Activated CD4-positive, alpha-beta memory T cell treated with anti-CD3 and anti-CD28 coated beads for 36 hours (primary cell): ENCODE measurements at regions not wholly inside any gene's neighbourhood (a gene's known extent, or its start where the extent isn't known, plus 50 kb on each side); places are given as distances from the start of the nearest gene placed in this dataset.

Experiments used
- CTCF ChIA-PET: fragments of 350-600 bp; sonication (Branson Sonifier 250); formaldehyde crosslinking; loops from one replicate; lab custom pipeline; 2021; ENCODE audit warnings: antibody characterized with exemption, inconsistent platforms; lab: Charles Lee
- POLR2A ChIA-PET: fragments of 350-600 bp; sonication (Branson Sonifier 250); formaldehyde crosslinking; loops from one replicate; lab custom pipeline; 2021; ENCODE audit warnings: antibody characterized with exemption; lab: Charles Lee
- DNase-seq: peaks from one replicate; pipeline ENCODE4 v3.0.0-alpha.2; 2020
- H3K27ac Mint-ChIP-seq: one replicate; pipeline ENCODE4 v1.8.0; 2021; ENCODE audit warnings: mixed read lengths
- H3K27me3 Mint-ChIP-seq: one replicate; pipeline ENCODE4 v1.8.0; 2021; ENCODE audit warnings: mixed read lengths
- H3K36me3 Mint-ChIP-seq: one replicate; pipeline ENCODE4 v1.8.0; 2021; ENCODE audit warnings: mixed read lengths
- H3K4me1 Mint-ChIP-seq: one replicate; pipeline ENCODE4 v1.8.0; 2021; ENCODE audit warnings: low read depth, mixed read lengths
- H3K4me3 Mint-ChIP-seq: one replicate; pipeline ENCODE4 v1.8.0; 2021; ENCODE audit warnings: mild to moderate bottlenecking, mixed read lengths
- H3K9me3 Mint-ChIP-seq: one replicate; pipeline ENCODE4 v1.8.0; 2021; ENCODE audit warnings: mixed read lengths
- intact Hi-C: fragments of 100-400 bp; cut with micrococcal nuclease; formaldehyde crosslinking; loops from one replicate; pipeline ENCODE4 v1.15.1; 2023

DNA sequence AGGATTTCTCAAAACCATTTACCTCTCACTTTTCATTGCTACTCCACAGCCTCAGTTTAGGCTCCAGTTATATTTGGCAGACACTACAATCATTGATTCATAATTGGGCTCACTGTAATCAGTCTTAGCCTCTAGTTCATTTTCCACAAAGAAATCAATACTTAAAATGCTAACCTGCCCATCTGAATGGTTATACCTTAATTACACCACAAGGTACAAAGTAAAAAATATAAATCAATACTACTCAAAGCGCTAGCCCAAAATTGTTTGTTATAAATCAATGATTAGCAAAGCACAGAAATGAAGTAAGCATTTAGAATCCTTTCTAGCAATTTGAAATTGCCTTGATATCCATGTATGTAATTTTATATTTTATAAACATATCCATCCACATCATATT lies 222.6 kb upstream of the NDST3 start:
- CTCF ChIA-PET, result no interaction called here
- intact Hi-C loops, result no loop called here
- Mint-ChIP-seq H3K27ac (no peak overlapping the region), H3K4me1 (no peaks in the 10 kb centered on the region), H3K36me3 (no peaks in the 10 kb centered on the region), H3K4me3 (no peak overlapping the region), H3K27me3 (no peaks in the 10 kb centered on the region), H3K9me3 (no peaks in the 10 kb centered on the region)
- DNase-seq, result no peak
- POLR2A ChIA-PET, result no interaction called here

DNA sequence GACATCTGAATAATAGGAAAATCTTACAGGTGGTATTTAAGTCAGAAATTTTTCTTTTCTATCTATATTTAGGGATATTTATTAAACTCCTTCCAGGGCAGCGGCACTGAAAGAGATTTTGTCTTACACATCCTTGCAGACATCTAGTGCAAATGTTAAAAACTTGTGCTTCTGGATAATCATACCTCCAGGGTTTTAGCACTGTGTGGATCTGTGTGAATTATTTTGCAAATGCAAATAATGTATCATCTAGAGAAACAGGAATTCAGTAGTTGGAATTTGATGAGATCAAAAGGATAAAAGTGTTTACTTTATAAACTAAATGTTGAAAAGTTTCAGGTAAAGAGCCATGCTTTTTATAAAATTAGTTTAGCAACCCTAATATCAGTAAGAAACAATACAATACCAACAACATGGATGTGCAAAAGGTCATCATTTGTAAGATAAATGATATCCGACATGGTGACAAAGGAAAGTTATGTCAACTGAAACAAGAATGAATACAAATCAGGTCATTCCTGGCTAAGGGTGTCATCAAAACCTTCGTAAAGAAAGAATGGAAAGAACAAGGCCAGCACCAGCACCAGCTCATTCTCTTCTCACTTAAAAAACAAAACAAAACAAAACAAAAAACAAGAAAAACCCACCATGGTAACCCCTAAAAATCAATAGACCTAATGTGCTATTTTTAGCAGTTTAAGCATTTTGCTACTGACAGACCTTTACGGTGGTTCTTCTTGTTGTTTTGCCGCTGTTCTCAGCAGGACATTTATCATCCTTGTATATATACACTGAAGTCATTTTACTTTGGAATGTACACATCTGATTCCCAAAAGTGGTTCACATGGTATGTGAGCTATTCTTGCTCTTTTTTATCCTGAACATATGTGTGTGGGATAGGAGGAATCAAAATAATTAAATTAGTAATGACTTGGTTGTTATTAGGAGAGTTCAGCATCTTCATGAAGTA lies 219.7 kb upstream of the NDST3 start:
- ChIA-PET POLR2A (no interaction called here), CTCF (no interaction called here)
- intact Hi-C loops, result no loop called here
- Mint-ChIP-seq H3K27ac (no peak overlapping the region), H3K36me3 (no peaks in the 10 kb centered on the region), H3K4me3 (no peak overlapping the region), H3K27me3 (no peaks in the 10 kb centered on the region), H3K4me1 (no peaks in the 10 kb centered on the region), H3K9me3 (no peaks in the 10 kb centered on the region)
- no peak for DNase-seq

GRCh38 chr4:117817301-117817700 lies 217.0 kb upstream of the NDST3 start:
- H3K4me1 Mint-ChIP-seq, result no peaks in the 10 kb centered on the region
- H3K36me3 Mint-ChIP-seq, result no peaks in the 10 kb centered on the region
- no peak overlapping the region for H3K27ac Mint-ChIP-seq
- intact Hi-C loops, result no loop called here
- no peaks in the 10 kb centered on the region for H3K9me3 Mint-ChIP-seq
- DNase-seq, result no peak
- no peak overlapping the region for H3K4me3 Mint-ChIP-seq
- H3K27me3 Mint-ChIP-seq, result no peaks in the 10 kb centered on the region
- CTCF ChIA-PET, result no interaction called here
- POLR2A ChIA-PET, result no interaction called here

GRCh38 chr4:117821834-117822233 lies 212.5 kb upstream of the NDST3 start:
- CTCF ChIA-PET, result no interaction called here
- Mint-ChIP-seq H3K9me3 (no peaks in the 10 kb centered on the region), H3K27ac (no peak overlapping the region), H3K4me3 (no peak overlapping the region), H3K36me3 (no peaks in the 10 kb centered on the region), H3K27me3 (no peaks in the 10 kb centered on the region), H3K4me1 (no peaks in the 10 kb centered on the region)
- intact Hi-C loops, result no loop called here
- DNase-seq, result no peak
- POLR2A ChIA-PET, result no interaction called here

DNA sequence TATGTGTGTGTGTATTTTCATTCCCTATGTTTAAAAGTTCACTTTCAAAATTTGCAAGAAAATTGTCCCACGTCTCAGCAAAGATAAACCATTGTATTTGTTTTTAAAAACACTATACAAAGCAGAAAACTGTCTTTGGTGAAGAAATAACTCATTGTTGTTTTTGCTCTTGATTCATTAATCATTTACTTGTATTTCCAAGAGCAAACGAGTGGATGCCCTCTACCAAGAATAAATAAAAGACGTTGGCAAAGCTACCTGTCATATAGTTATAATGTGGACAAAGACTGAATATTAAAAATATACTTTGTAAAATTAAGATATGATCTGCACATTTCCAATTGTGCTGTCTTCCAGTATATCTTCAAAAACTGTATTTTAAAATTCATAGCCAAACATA lies 210.9 kb upstream of the NDST3 start:
- H3K27me3 Mint-ChIP-seq, result no peaks in the 10 kb centered on the region
- H3K9me3 Mint-ChIP-seq, result no peaks in the 10 kb centered on the region
- intact Hi-C loops, result no loop called here
- H3K4me1 Mint-ChIP-seq, result no peaks in the 10 kb centered on the region
- CTCF ChIA-PET, result no interaction called here
- H3K36me3 Mint-ChIP-seq, result no peaks in the 10 kb centered on the region
- H3K27ac Mint-ChIP-seq, result no peak overlapping the region
- POLR2A ChIA-PET, result no interaction called here
- no peak for DNase-seq
- H3K4me3 Mint-ChIP-seq, result no peak overlapping the region

- Mint-ChIP-seq H3K4me1 (no peaks in the 10 kb centered on the region), H3K9me3 (no peaks in the 10 kb centered on the region), H3K36me3 (no peaks in the 10 kb centered on the region), H3K4me3 (no peak overlapping the region), H3K27me3 (no peaks in the 10 kb centered on the region), H3K27ac (no peak overlapping the region)
- ChIA-PET CTCF (no interaction called here), POLR2A (no interaction called here)
- no peak for DNase-seq
- intact Hi-C loops, result no loop called here
Observed at GRCh38 chr4:117825600-117825999, 208.7 kb upstream of the NDST3 start.

- Mint-ChIP-seq H3K4me1 (no peaks in the 10 kb centered on the region), H3K27ac (no peak overlapping the region), H3K4me3 (no peak overlapping the region), H3K36me3 (no peaks in the 10 kb centered on the region), H3K27me3 (no peaks in the 10 kb centered on the region), H3K9me3 (peaks cover 2% of the 10 kb centered on the region)
- POLR2A ChIA-PET, result no interaction called here
- CTCF ChIA-PET, result no interaction called here
- no peak for DNase-seq
- intact Hi-C loops, result no loop called here
Observed at GRCh38 chr4:117831060-117831683, 203.1 kb upstream of the NDST3 start.

DNA sequence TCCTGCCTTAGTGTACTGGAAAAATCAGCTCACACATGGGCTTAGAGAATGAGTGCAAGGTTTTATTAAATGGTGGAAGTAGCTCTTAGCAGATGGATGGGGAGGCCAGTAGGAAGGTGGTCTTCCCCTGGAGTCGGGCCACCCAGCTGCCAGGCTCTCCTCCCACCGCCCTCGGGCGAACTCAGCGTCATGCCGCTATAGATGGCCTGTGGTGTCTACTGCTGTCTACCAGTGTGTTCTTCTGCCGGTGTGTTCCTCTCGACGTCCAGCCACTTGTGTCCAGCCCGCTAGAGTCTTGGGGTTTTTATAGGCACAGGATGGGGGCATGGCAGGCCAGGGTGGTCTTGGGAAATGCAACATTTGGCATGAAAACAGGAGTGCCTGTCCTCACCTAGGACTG lies 198.7 kb upstream of the NDST3 start:
- Mint-ChIP-seq H3K27ac (no peak overlapping the region), H3K9me3 (peaks cover 2% of the 10 kb centered on the region), H3K36me3 (no peaks in the 10 kb centered on the region), H3K27me3 (no peaks in the 10 kb centered on the region), H3K4me3 (no peak overlapping the region), H3K4me1 (no peaks in the 10 kb centered on the region)
- DNase-seq, result no peak
- intact Hi-C loops, result no loop called here
- POLR2A ChIA-PET, result no interaction called here
- CTCF ChIA-PET, result no interaction called here

- intact Hi-C loops, result no loop called here
- CTCF ChIA-PET, result no interaction called here
Observed at GRCh38 chr4:117844594-117844993, 189.7 kb upstream of the NDST3 start.

DNA sequence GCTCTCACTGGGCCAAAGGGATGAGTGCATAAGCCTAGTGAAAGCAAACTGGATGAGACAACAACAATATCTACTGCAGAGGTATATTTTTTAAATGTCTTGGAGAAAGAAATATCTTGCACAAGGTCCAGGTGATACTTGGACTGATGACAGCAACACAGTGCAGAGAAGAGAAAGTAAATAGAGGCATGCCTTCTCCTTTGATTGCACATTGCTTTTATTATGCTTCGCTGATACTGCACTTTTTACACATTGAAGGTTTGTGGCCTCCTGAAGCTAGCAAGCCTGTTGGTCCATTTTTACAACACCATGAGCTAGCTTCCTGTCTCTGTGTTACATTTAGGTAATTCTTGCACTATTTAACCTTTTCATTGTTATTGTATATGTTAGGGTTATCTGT lies 189.0 kb upstream of the NDST3 start:
- CTCF ChIA-PET, result no interaction called here
- no peak overlapping the region for H3K4me3 Mint-ChIP-seq
- intact Hi-C loops, result no loop called here

More at GRCh38 chr4:117844594-117844993, 189.7 kb upstream of the NDST3 start:
- no peaks in the 10 kb centered on the region for H3K36me3 Mint-ChIP-seq
- DNase-seq, result no peak
- H3K9me3 Mint-ChIP-seq, result peaks cover 9% of the 10 kb centered on the region
- H3K27ac Mint-ChIP-seq, result no peak overlapping the region
- no peak overlapping the region for H3K4me3 Mint-ChIP-seq
- H3K27me3 Mint-ChIP-seq, result no peaks in the 10 kb centered on the region
- no peaks in the 10 kb centered on the region for H3K4me1 Mint-ChIP-seq
- POLR2A ChIA-PET, result no interaction called here

DNA sequence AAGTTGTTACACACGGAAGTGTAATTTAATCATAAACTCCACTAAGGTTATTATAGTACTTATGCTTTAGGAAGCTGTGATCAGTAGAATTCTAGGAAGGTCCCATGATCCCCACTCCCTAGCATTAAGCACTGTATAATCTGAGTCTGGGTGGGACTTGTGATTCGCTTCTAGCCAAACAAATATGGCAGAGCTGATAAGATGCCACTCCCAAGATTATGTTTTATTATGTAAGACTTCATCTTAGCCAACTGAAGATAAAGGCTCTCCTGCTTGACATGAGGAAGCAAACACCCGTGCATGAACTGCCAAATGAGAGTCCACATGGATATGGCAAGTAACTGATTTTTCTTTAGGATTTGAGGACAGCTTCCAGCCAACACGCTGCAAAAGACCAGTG lies 186.4 kb upstream of the NDST3 start:
- Mint-ChIP-seq H3K36me3 (no peaks in the 10 kb centered on the region), H3K9me3 (peaks cover 23% of the 10 kb centered on the region), H3K4me3 (no peak overlapping the region), H3K4me1 (no peaks in the 10 kb centered on the region), H3K27ac (no peak overlapping the region), H3K27me3 (no peaks in the 10 kb centered on the region)
- intact Hi-C loops, result no loop called here
- ChIA-PET POLR2A (no interaction called here), CTCF (no interaction called here)
- DNase-seq, result no peak

More for the DNA sequence above, 189.0 kb upstream of the NDST3 start:
- Mint-ChIP-seq H3K4me1 (no peaks in the 10 kb centered on the region), H3K9me3 (peaks cover 16% of the 10 kb centered on the region), H3K36me3 (no peaks in the 10 kb centered on the region), H3K27me3 (no peaks in the 10 kb centered on the region), H3K27ac (no peak overlapping the region)
- DNase-seq, result no peak
- POLR2A ChIA-PET, result no interaction called here

- no peak for DNase-seq
- CTCF ChIA-PET, result no interaction called here
- Mint-ChIP-seq H3K4me3 (no peak overlapping the region), H3K9me3 (peaks cover 7% of the 10 kb centered on the region), H3K36me3 (no peaks in the 10 kb centered on the region), H3K4me1 (no peaks in the 10 kb centered on the region), H3K27ac (no peak overlapping the region), H3K27me3 (no peaks in the 10 kb centered on the region)
- intact Hi-C loops, result no loop called here
- POLR2A ChIA-PET, result no interaction called here
Observed at GRCh38 chr4:117868201-117868600, 166.1 kb upstream of the NDST3 start.

GRCh38 chr4:117873779-117874178 lies 160.5 kb upstream of the NDST3 start:
- Mint-ChIP-seq H3K4me3 (no peak overlapping the region), H3K36me3 (no peaks in the 10 kb centered on the region), H3K9me3 (no peaks in the 10 kb centered on the region), H3K27me3 (no peaks in the 10 kb centered on the region), H3K27ac (no peak overlapping the region), H3K4me1 (no peaks in the 10 kb centered on the region)
- ChIA-PET CTCF (no interaction called here), POLR2A (no interaction called here)
- intact Hi-C loops, result no loop called here
- DNase-seq, result no peak
